Trophoblast cell (in vitro differentiated cells and primary cell): ENCODE measurements at regions not wholly inside any gene's neighbourhood (a gene's known extent, or its start where the extent isn't known, plus 50 kb on each side); places are given as distances from the start of the nearest gene placed in this dataset.

ENCODE experiments used
- DNase-seq, 2 donors: peaks; one replicate each; pipeline ENCODE4 v3.0.0-alpha.2; 2016
- H2AFZ ChIP-seq: 2 replicates; pipeline ENCODE4 v1.6.1; 2013; ENCODE audit warnings: low read length, moderate library complexity, mild to moderate bottlenecking; ENCODE audit not compliant: insufficient read depth, poor library complexity
- H2AK5ac ChIP-seq: 2 replicates; pipeline ENCODE4 v1.6.1; 2013; ENCODE audit warnings: mild to moderate bottlenecking, low read length
- H2BK120ac ChIP-seq: 2 replicates; pipeline ENCODE4 v1.6.1; 2013; ENCODE audit warnings: low read length, mild to moderate bottlenecking, moderate library complexity; ENCODE audit not compliant: insufficient read depth, poor library complexity
- H2BK12ac ChIP-seq: 2 replicates; pipeline ENCODE4 v1.6.1; 2013; ENCODE audit warnings: mild to moderate bottlenecking, low read length, moderate library complexity
- H2BK5ac ChIP-seq: 2 replicates; pipeline ENCODE4 v1.6.1; 2013; ENCODE audit warnings: low read length, low read depth, moderate library complexity, mild to moderate bottlenecking; ENCODE audit not compliant: poor library complexity
- H3K14ac ChIP-seq: 2 replicates; pipeline ENCODE4 v1.6.1; 2013; ENCODE audit warnings: mild to moderate bottlenecking, low read length
- H3K18ac ChIP-seq: 2 replicates; pipeline ENCODE4 v1.6.1; 2013; ENCODE audit warnings: mild to moderate bottlenecking, low read length
- H3K23ac ChIP-seq: 2 replicates; pipeline ENCODE4 v1.6.1; 2013; ENCODE audit warnings: low read length
- H3K27ac ChIP-seq: 2 replicates; pipeline ENCODE4 v1.5.1; 2013; ENCODE audit warnings: low read depth, mild to moderate bottlenecking, inconsistent platforms, low read length, moderate library complexity
- H3K27me3 ChIP-seq: 2 replicates; pipeline ENCODE4 v1.6.1; 2013; ENCODE audit warnings: inconsistent platforms, mild to moderate bottlenecking, low read length, moderate library complexity; ENCODE audit not compliant: insufficient read depth
- H3K36me3 ChIP-seq, 2 experiments: 1 replicate in 1 of 2; 2 replicates in 1 of 2; pipeline ENCODE4 v1.6.1; 2013; ENCODE audit warnings: low read length in 2 of 2, mild to moderate bottlenecking in 2 of 2, moderate library complexity in 1 of 2; ENCODE audit not compliant: insufficient read depth in 2 of 2, control insufficient read depth in 1 of 2
- H3K4ac ChIP-seq: 2 replicates; pipeline ENCODE4 v1.6.1; 2013; ENCODE audit warnings: low read depth, mild to moderate bottlenecking, low read length, moderate library complexity
- H3K4me1 ChIP-seq, 2 experiments: 1 replicate in 1 of 2; 2 replicates in 1 of 2; pipeline ENCODE4 v1.6.1; 2013; ENCODE audit warnings: low read length in 2 of 2, mild to moderate bottlenecking in 2 of 2, moderate library complexity in 1 of 2; ENCODE audit not compliant: insufficient read depth in 2 of 2, control insufficient read depth in 1 of 2
- H3K4me2 ChIP-seq: 2 replicates; pipeline ENCODE4 v1.6.1; 2013; ENCODE audit warnings: inconsistent platforms, mild to moderate bottlenecking, low read length, moderate library complexity
- H3K4me3 ChIP-seq: 2 replicates; pipeline ENCODE4 v1.5.1; 2013; ENCODE audit warnings: mild to moderate bottlenecking, low read depth, low read length, inconsistent platforms
- H3K79me1 ChIP-seq: one replicate; pipeline ENCODE4 v1.6.1; 2013; ENCODE audit warnings: low read length
- H3K79me2 ChIP-seq: 2 replicates; pipeline ENCODE4 v1.6.1; 2013; ENCODE audit warnings: low read length, mild to moderate bottlenecking; ENCODE audit not compliant: control insufficient read depth, insufficient read depth, poor library complexity
- H3K9ac ChIP-seq: 2 replicates; pipeline ENCODE4 v1.6.1; 2013; ENCODE audit warnings: mild to moderate bottlenecking, low read length
- H3K9me3 ChIP-seq: 2 replicates; pipeline ENCODE4 v1.6.1; 2013; ENCODE audit warnings: low read depth, mild to moderate bottlenecking, control low read depth, inconsistent platforms, low read length; ENCODE audit not compliant: insufficient read depth
- H4K12ac ChIP-seq: 2 replicates; pipeline ENCODE4 v1.6.1; 2013; ENCODE audit warnings: low read depth, mild to moderate bottlenecking, low read length, moderate library complexity
- H4K8ac ChIP-seq: 2 replicates; pipeline ENCODE4 v1.6.1; 2013; ENCODE audit warnings: low read depth, mild to moderate bottlenecking, low read length, moderate library complexity
- H4K91ac ChIP-seq: one replicate; pipeline ENCODE4 v1.6.1; 2013; ENCODE audit warnings: low read depth, mild to moderate bottlenecking, low read length, moderate library complexity
- WGBS: extraction: QIAGEN DNeasy Blood & Tissue Kit; methylation state at CpG from one replicate; pipeline ENCODE4 v1.1.7; 2013; ENCODE audit warnings: missing lambda C conversion rate; ENCODE audit not compliant: insufficient read length, insufficient coverage; ENCODE audit errors: extremely low coverage; 5-methylcytosine and 5-hydroxymethylcytosine counted together

GRCh38 chr2:167406558-167406957 lies 518.3 kb downstream of the XIRP2 start:
- H3K79me2 ChIP-seq, result no peaks in the 10 kb centered on the region
- H3K14ac ChIP-seq, result no peak overlapping the region
- DNase-seq, result no peak
- no peak overlapping the region for H3K4ac ChIP-seq
- H4K91ac ChIP-seq, result no peak overlapping the region
- H2BK5ac ChIP-seq, result no peak overlapping the region
- no peak overlapping the region for H3K4me3 ChIP-seq
- no peak overlapping the region for H2AK5ac ChIP-seq
- no peak overlapping the region for H3K9ac ChIP-seq
- H3K4me2 ChIP-seq, result peak overlapping the region; percentile 33
- no peaks in the 10 kb centered on the region for H3K4me1 ChIP-seq
- H3K79me1 ChIP-seq, result no peaks in the 10 kb centered on the region
- WGBS, result no CpG with 5 or more reads among the region's 4 CpGs
- no peak overlapping the region for H3K18ac ChIP-seq
- no peaks in the 10 kb centered on the region for H3K36me3 ChIP-seq
- H2BK12ac ChIP-seq, result no peak overlapping the region
- peak overlapping the region; percentile 56 for H3K27ac ChIP-seq
- H4K8ac ChIP-seq, result peak overlapping the region; percentile 27
- peak overlapping the region; percentile 4 for H4K12ac ChIP-seq
- H2AFZ ChIP-seq, result no peak overlapping the region
- H3K9me3 ChIP-seq, result no peaks in the 10 kb centered on the region
- H2BK120ac ChIP-seq, result no peak overlapping the region
- H3K27me3 ChIP-seq, result no peaks in the 10 kb centered on the region
- no peak overlapping the region for H3K23ac ChIP-seq

- Histone ChIP-seq H4K8ac (no peak overlapping the region), H3K9ac (no peak overlapping the region), H3K36me3 (no peaks in the 10 kb centered on the region), H3K9me3 (no peaks in the 10 kb centered on the region), H3K4me3 (no peak overlapping the region), H3K23ac (no peak overlapping the region), H2BK5ac (no peak overlapping the region), H3K14ac (no peak overlapping the region), H3K4me2 (no peak overlapping the region), H2AFZ (no peak overlapping the region), H4K91ac (no peak overlapping the region), H3K4ac (no peak overlapping the region), H2AK5ac (no peak overlapping the region), H2BK120ac (no peak overlapping the region), H3K27ac (no peak overlapping the region), H3K79me2 (no peaks in the 10 kb centered on the region), H3K18ac (no peak overlapping the region), H3K79me1 (no peaks in the 10 kb centered on the region), H3K27me3 (no peaks in the 10 kb centered on the region), H3K4me1 (no peaks in the 10 kb centered on the region), H2BK12ac (no peak overlapping the region), H4K12ac (no peak overlapping the region)
- DNase-seq, result no peak
- no CpG with 5 or more reads among the region's 6 CpGs for whole genome bisulfite sequencing
Observed at GRCh38 chr2:167404627-167405284, 516.5 kb downstream of the XIRP2 start.

GRCh38 chr2:167401309-167401708 lies 513.0 kb downstream of the XIRP2 start:
- Histone ChIP-seq H3K23ac (no peak overlapping the region), H3K4ac (no peak overlapping the region), H3K27me3 (no peaks in the 10 kb centered on the region), H3K18ac (no peak overlapping the region), H2BK12ac (no peak overlapping the region), H2AK5ac (no peak overlapping the region), H4K91ac (no peak overlapping the region), H3K79me1 (no peaks in the 10 kb centered on the region), H3K14ac (no peak overlapping the region), H3K4me2 (no peak overlapping the region), H4K8ac (no peak overlapping the region), H3K4me3 (no peak overlapping the region), H4K12ac (no peak overlapping the region), H2BK120ac (no peak overlapping the region), H2AFZ (no peak overlapping the region), H3K79me2 (no peaks in the 10 kb centered on the region), H3K36me3 (no peaks in the 10 kb centered on the region), H3K9me3 (no peaks in the 10 kb centered on the region), H3K27ac (no peak overlapping the region), H3K4me1 (no peaks in the 10 kb centered on the region), H2BK5ac (no peak overlapping the region), H3K9ac (no peak overlapping the region)
- DNase-seq, result no peak

GRCh38 chr2:167400546-167400945 lies 512.3 kb downstream of the XIRP2 start:
- H3K27ac ChIP-seq, result no peak overlapping the region
- no peak overlapping the region for H4K12ac ChIP-seq
- H3K36me3 ChIP-seq, result no peaks in the 10 kb centered on the region
- no peak overlapping the region for H2BK5ac ChIP-seq
- H3K79me1 ChIP-seq, result no peaks in the 10 kb centered on the region
- no peak overlapping the region for H3K4me2 ChIP-seq
- WGBS, result no CpG with 5 or more reads among the region's 2 CpGs
- H3K9me3 ChIP-seq, result no peaks in the 10 kb centered on the region
- H3K79me2 ChIP-seq, result no peaks in the 10 kb centered on the region
- no peak overlapping the region for H4K91ac ChIP-seq
- H2AK5ac ChIP-seq, result no peak overlapping the region
- H2AFZ ChIP-seq, result no peak overlapping the region
- no peak overlapping the region for H3K4ac ChIP-seq
- no peak overlapping the region for H2BK12ac ChIP-seq
- H4K8ac ChIP-seq, result no peak overlapping the region
- H3K4me3 ChIP-seq, result no peak overlapping the region
- no peak overlapping the region for H3K18ac ChIP-seq
- H3K23ac ChIP-seq, result no peak overlapping the region
- no peaks in the 10 kb centered on the region for H3K27me3 ChIP-seq
- DNase-seq, result no peak
- no peak overlapping the region for H2BK120ac ChIP-seq
- H3K14ac ChIP-seq, result no peak overlapping the region
- H3K4me1 ChIP-seq, result no peaks in the 10 kb centered on the region
- no peak overlapping the region for H3K9ac ChIP-seq
